Neutrophil (primary cell): ENCODE measurements at regions not wholly inside any gene's neighbourhood (a gene's known extent, or its start where the extent isn't known, plus 50 kb on each side); places are given as distances from the start of the nearest gene placed in this dataset.
"Not testable (repeated sequence)": the region's sequence is repeated elsewhere in the genome, so short reads cannot be mapped to it uniquely, and the experiment has no call there.

Experiments
- H3K27ac ChIP-seq: fragments of 200-600 bp; sonication (generic); 2 replicates; pipeline ENCODE4 v1.5.1; 2016; ENCODE audit warnings: mild to moderate bottlenecking, moderate library complexity
- H3K27me3 ChIP-seq: fragments of 200-600 bp; sonication (generic); 2 replicates; pipeline ENCODE4 v1.6.0; 2016; ENCODE audit warnings: mild to moderate bottlenecking
- H3K36me3 ChIP-seq: fragments of 200-600 bp; sonication (generic); 2 replicates; pipeline ENCODE4 v1.5.1; 2017
- H3K4me1 ChIP-seq, 2 experiments: fragments of 200-600 bp in 1 of 2; sonication (generic) in 1 of 2; 1 replicate in 1 of 2; 2 replicates in 1 of 2; pipeline versions ENCODE4 v1.5.1 to v1.6.1; 2013 to 2016; ENCODE audit warnings: low read depth in 1 of 2, low read length in 1 of 2, mild to moderate bottlenecking in 1 of 2, moderate library complexity in 1 of 2; ENCODE audit not compliant: control insufficient read depth in 1 of 2, insufficient read depth in 1 of 2
- H3K4me3 ChIP-seq, 2 experiments: fragments of 200-600 bp in 1 of 2; sonication (generic) in 1 of 2; 1 replicate in 1 of 2; 2 replicates in 1 of 2; pipeline ENCODE4 v1.5.1; 2013 to 2016; ENCODE audit warnings: low read depth in 1 of 2, low read length in 1 of 2, mild to moderate bottlenecking in 1 of 2, moderate library complexity in 1 of 2
- H3K9me3 ChIP-seq: fragments of 200-600 bp; sonication (generic); 2 replicates; pipeline ENCODE4 v1.5.1; 2016
- TF ChIP-seq, protein P1 (sequence below): fragments of 200-600 bp; sonication (generic); IDR thresholded peaks from 2 replicates; pipeline ENCODE4 v1.5.1; 2016; ENCODE audit warnings: antibody characterized with exemption

GRCh38 chr4:72779241-72779640, 210.2 kb upstream of the ADAMTS3 start:
- Histone ChIP-seq H3K9me3 (no peaks in the 10 kb centered on the region), H3K27me3 (no peaks in the 10 kb centered on the region), H3K4me1 (no peaks in the 10 kb centered on the region), H3K36me3 (no peaks in the 10 kb centered on the region), H3K4me3 (no peak overlapping the region), H3K27ac (no peak overlapping the region)
- TF ChIP-seq, protein P1, sequence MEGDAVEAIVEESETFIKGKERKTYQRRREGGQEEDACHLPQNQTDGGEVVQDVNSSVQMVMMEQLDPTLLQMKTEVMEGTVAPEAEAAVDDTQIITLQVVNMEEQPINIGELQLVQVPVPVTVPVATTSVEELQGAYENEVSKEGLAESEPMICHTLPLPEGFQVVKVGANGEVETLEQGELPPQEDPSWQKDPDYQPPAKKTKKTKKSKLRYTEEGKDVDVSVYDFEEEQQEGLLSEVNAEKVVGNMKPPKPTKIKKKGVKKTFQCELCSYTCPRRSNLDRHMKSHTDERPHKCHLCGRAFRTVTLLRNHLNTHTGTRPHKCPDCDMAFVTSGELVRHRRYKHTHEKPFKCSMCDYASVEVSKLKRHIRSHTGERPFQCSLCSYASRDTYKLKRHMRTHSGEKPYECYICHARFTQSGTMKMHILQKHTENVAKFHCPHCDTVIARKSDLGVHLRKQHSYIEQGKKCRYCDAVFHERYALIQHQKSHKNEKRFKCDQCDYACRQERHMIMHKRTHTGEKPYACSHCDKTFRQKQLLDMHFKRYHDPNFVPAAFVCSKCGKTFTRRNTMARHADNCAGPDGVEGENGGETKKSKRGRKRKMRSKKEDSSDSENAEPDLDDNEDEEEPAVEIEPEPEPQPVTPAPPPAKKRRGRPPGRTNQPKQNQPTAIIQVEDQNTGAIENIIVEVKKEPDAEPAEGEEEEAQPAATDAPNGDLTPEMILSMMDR = no peak

DNA sequence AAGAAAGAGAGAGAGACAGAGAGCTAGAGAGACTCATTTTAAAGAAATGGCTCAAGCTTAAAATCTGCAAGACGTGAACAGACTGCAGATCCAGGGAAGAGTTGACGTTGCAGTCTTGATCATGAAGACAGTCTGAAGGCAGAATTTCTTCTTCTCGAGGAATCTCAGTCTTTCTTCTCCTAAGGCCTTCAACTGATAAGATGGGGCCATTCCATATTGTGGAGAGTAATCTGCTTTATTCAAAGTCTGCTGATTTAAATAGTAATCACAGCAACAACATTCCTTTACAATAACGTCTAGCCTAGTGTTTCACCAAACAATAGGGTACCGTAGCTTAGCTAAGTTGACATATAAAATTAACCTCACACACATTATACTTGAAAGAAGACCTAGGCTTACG, 208.4 kb upstream of the ADAMTS3 start:
- H3K4me1 ChIP-seq = no peaks in the 10 kb centered on the region
- no peak overlapping the region for H3K4me3 ChIP-seq
- no peaks in the 10 kb centered on the region for H3K27me3 ChIP-seq
- TF ChIP-seq, protein P1 = no peak
- no peaks in the 10 kb centered on the region for H3K36me3 ChIP-seq
- no peak overlapping the region for H3K27ac ChIP-seq
- no peaks in the 10 kb centered on the region for H3K9me3 ChIP-seq

DNA sequence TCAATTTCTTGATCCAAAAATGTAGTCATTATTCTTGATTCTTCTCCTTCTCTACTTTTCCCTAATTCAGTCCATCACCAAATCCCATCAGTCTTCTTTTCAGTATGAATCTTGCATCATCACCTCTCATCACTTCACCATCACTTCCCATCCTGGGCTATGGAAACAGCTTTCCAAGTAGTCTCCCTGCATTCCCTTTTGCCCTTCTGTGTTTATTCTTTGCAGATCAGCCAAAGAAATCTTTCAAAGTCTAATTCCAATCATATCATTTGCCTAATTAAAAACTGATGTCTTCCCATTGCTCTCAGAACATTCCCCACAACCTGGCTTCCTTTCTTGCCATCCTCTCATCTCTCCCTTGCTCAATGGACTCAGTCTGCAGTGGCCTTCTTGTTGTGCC, 201.7 kb upstream of the ADAMTS3 start:
- Histone ChIP-seq H3K36me3 (no peaks in the 10 kb centered on the region), H3K4me3 (no peak overlapping the region), H3K27me3 (no peaks in the 10 kb centered on the region), H3K9me3 (no peaks in the 10 kb centered on the region), H3K4me1 (no peaks in the 10 kb centered on the region), H3K27ac (no peak overlapping the region)
- TF ChIP-seq, protein P1 = no peak

DNA sequence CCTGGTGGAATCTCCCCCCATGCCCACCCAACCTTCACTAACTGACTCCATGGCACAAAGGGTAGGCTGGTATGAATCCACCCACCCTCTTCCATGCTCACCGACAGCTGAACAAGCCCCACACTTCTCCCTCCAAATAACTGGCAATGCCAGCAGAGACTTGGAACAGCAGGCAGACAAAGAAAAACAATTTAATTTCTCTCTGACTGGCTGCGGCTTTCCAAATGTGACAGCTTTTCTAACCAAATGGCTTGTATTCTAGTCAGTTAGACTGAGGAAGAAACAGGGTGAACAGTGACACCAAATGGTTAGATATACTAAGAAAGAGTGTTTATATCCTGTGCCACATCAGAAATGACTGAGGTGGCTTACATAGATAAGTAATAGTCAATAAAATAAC, 199.3 kb upstream of the ADAMTS3 start:
- H3K4me1 ChIP-seq = no peaks in the 10 kb centered on the region
- no peaks in the 10 kb centered on the region for H3K9me3 ChIP-seq
- TF ChIP-seq, protein P1 = no peak
- no peaks in the 10 kb centered on the region for H3K27me3 ChIP-seq
- no peak overlapping the region for H3K4me3 ChIP-seq
- no peak overlapping the region for H3K27ac ChIP-seq
- no peaks in the 10 kb centered on the region for H3K36me3 ChIP-seq

GRCh38 chr4:72767618-72768302, 198.7 kb upstream of the ADAMTS3 start:
- no peaks in the 10 kb centered on the region for H3K27me3 ChIP-seq
- no peaks in the 10 kb centered on the region for H3K36me3 ChIP-seq
- H3K4me1 ChIP-seq = no peaks in the 10 kb centered on the region
- no peak overlapping the region for H3K27ac ChIP-seq
- no peak overlapping the region for H3K4me3 ChIP-seq
- H3K9me3 ChIP-seq = no peaks in the 10 kb centered on the region
- TF ChIP-seq, protein P1 = no peak

DNA sequence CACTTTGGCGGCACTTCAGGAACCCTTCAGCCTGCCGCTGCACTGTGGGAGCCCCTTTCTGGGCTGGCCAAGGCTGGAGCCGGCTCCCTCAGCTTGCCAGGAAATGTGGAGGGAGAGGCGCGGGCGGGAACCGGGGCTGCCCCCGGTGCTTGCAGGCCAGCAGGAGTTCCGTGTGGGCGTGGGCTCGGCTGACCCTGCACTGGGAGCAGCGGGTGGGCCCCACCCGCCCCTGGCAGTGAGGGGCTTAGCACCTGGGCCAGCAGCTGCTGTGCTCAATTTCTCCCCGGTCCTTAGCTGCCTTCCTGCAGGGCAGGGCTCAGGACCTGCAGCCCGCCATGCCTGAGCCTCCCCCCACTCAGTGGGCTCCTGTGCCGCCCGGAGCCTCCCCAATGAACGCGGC, 196.8 kb upstream of the ADAMTS3 start:
- H3K27ac ChIP-seq, H3K9me3 ChIP-seq, H3K27me3 ChIP-seq, H3K4me1 ChIP-seq, H3K4me3 ChIP-seq, H3K36me3 ChIP-seq: not testable (repeated sequence)
